ENCODE measurements at regions not wholly inside any gene's neighbourhood (a gene's known extent, or its start where the extent isn't known, plus 50 kb on each side); places are given as distances from the start of the nearest gene placed in this dataset.

- no peak overlapping the region for H2BK12ac ChIP-seq (ENCODE audit: insufficient read length, low read depth, low read length)
- H2BK5ac ChIP-seq (ENCODE audit: insufficient read length, low read length), result no peak overlapping the region
- Mint-ChIP-seq H3K36me3 (ENCODE audit: insufficient read depth in 1 of 3, low read depth in 3 of 3) (no peaks in the 10 kb centered on the region; a peak in 1 of 7 replicates), H3K9me3 (no peaks in the 10 kb centered on the region), H3K4me1 (peaks cover 6% of the 10 kb centered on the region in 2 experiments), H3K4me3 (no peak overlapping the region), H3K27me3 (ENCODE audit: low read depth) (no peaks in the 10 kb centered on the region), H3K27ac (no peak overlapping the region)
- H4K8ac ChIP-seq (replicated peaks; ENCODE audit: insufficient read length, low read depth, low read length), result no peak overlapping the region
- H3K27ac ChIP-seq (ENCODE audit: insufficient read length, low read depth, low read length), result no peak overlapping the region
- no peaks in the 10 kb centered on the region for H3K79me2 ChIP-seq (ENCODE audit: insufficient read depth, low read length)
- H3K4me1 ChIP-seq (ENCODE audit: insufficient read depth, low read length), result no peaks in the 10 kb centered on the region
- no peak overlapping the region for H3K56ac ChIP-seq (ENCODE audit: insufficient read length, low read depth, low read length)
- H2AK5ac ChIP-seq (ENCODE audit: insufficient read length, low read length), result no peak overlapping the region
- H3K27me3 ChIP-seq (ENCODE audit: insufficient read depth, low read length), result no peaks in the 10 kb centered on the region
- no peak overlapping the region for H3K4me2 ChIP-seq (ENCODE audit: insufficient read depth, insufficient read length, low read length)
- no peak overlapping the region for H3T11ph ChIP-seq (ENCODE audit: low read length)
- WGBS (ENCODE audit: extremely low coverage, insufficient read length, low lambda C conversion rate), result no CpG with 5 or more reads among the region's 2 CpGs
- H2BK15ac ChIP-seq (ENCODE audit: low read depth, low read length), result no peak overlapping the region
- no peak overlapping the region for H2BK20ac ChIP-seq (ENCODE audit: low read depth, low read length, poor library complexity, severe bottlenecking)
- DNase-seq, result no peak
- H3K23ac ChIP-seq (ENCODE audit: insufficient read length, low read depth, low read length), result no peak overlapping the region
- H3K4ac ChIP-seq (ENCODE audit: low read depth, low read length), result no peak overlapping the region
- no peak overlapping the region for H2BK120ac ChIP-seq (ENCODE audit: low read depth, low read length, poor library complexity, severe bottlenecking)
- H4K20me1 ChIP-seq (ENCODE audit: control insufficient read depth, insufficient read depth, insufficient read length), result no peaks in the 10 kb centered on the region
- H3K18ac ChIP-seq (ENCODE audit: insufficient read length, low read depth, low read length), result no peak overlapping the region
- TF ChIP-seq CTCF (conservative IDR thresholded peaks at IDR 0.05), result no peak
- no peak overlapping the region for H4K5ac ChIP-seq (ENCODE audit: insufficient read length, low read depth, low read length)
- H3K9me3 ChIP-seq (ENCODE audit: control insufficient read depth, low read depth, low read length), result no peaks in the 10 kb centered on the region
- H3K14ac ChIP-seq (ENCODE audit: insufficient read depth, low read length), result no peak overlapping the region
- H4K91ac ChIP-seq (ENCODE audit: insufficient read length, low read depth, low read length), result no peak overlapping the region
- no peak overlapping the region for H2AFZ ChIP-seq (ENCODE audit: low read length)
- H3K9ac ChIP-seq (ENCODE audit: extremely low read depth, insufficient read length, low read length), result no peak overlapping the region
- no peaks in the 10 kb centered on the region for H3K79me1 ChIP-seq (ENCODE audit: insufficient read depth, low read depth, low read length, poor library complexity, severe bottlenecking)
- H3K23me2 ChIP-seq (ENCODE audit: insufficient read length, low read depth, low read length, poor library complexity, severe bottlenecking), result no peaks in the 10 kb centered on the region
Observed at GRCh38 chr6:54579011-54579410, 267.6 kb upstream of the FAM83B start.

Data from H9 (cell line).